HepG2 (cell line): ENCODE measurements at regions not wholly inside any gene's neighbourhood (a gene's known extent, or its start where the extent isn't known, plus 50 kb on each side); places are given as distances from the start of the nearest gene placed in this dataset.
A peak's percentile ranks its signal among the peaks of the same experiment; 100 is the strongest.

Experiments used
- ATAC-seq: fragments of 200-7000 bp; cut with Tn5 transposase; 3 replicates; pipeline ENCODE4 v1.9.1; 2020; ENCODE audit warnings: mild to moderate bottlenecking, moderate library complexity
- BruUV-seq: library from RNA; stranded (reverse); fragments of 400-500 nt; replicated peaks from 2 replicates; lab custom pipeline; 2021; lab: Mats Ljungman, UMichigan
- CTCF ChIA-PET: fragments of 300-600 bp; formaldehyde crosslinking; extraction: SDS; loops from one replicate; lab custom pipeline; 2021; ENCODE audit warnings: low total read pairs, inconsistent platforms, low intra/inter-chr PET ratio; lab: Yijun Ruan, JAX
- POLR2A ChIA-PET: fragments of 350-600 bp; sonication (Branson Sonifier 250); formaldehyde crosslinking; loops from one replicate; lab custom pipeline; 2020; ENCODE audit warnings: antibody characterized with exemption, inconsistent platforms; lab: Yijun Ruan, JAX
- DNase-seq: peaks from one replicate; pipeline ENCODE4 v3.0.0-alpha.2; 2015; ENCODE audit warnings: low spot score
- FAIRE-seq: peaks from 3 replicates; lab custom pipeline; 2011; peaks lifted over from hg19 to GRCh38; lab: Jason Lieb, UNC
- H2AFZ ChIP-seq: one replicate; pipeline ENCODE4 v1.6.1; 2011; ENCODE audit warnings: low read length, inconsistent platforms
- H3K27ac ChIP-seq: fragments of 300-600 bp; 3 replicates; pipeline ENCODE4 v1.8.0; 2011; ENCODE audit warnings: mixed run types, mild to moderate bottlenecking, mixed read lengths, low read length, inconsistent platforms; ENCODE audit not compliant: insufficient read depth; ENCODE audit errors: extremely low read length
- H3K27me3 ChIP-seq, 2 experiments: fragments of 200-600 bp in 1 of 2; 2 replicates in 1 of 2; 3 replicates in 1 of 2; pipeline versions ENCODE4 v1.6.0 to v1.8.0; 2011; ENCODE audit warnings: low read length in 2 of 2, mild to moderate bottlenecking in 2 of 2, moderate library complexity in 2 of 2, inconsistent platforms in 1 of 2; ENCODE audit not compliant: insufficient read depth in 2 of 2, control insufficient read depth in 1 of 2
- H3K36me3 ChIP-seq, 2 experiments: fragments of 200-600 bp in 1 of 2; replicated peaks in 1 of 2; 2 replicates in 1 of 2; 3 replicates in 1 of 2; pipeline versions ENCODE4 v1.5.1 to v1.8.0; 2011; ENCODE audit warnings: low read length in 2 of 2, inconsistent platforms in 1 of 2; ENCODE audit not compliant: insufficient read depth in 2 of 2, control insufficient read depth in 1 of 2
- H3K4me1 ChIP-seq: 2 replicates; pipeline ENCODE4 v1.5.1; 2012; ENCODE audit warnings: low read length, inconsistent platforms; ENCODE audit not compliant: insufficient read depth
- H3K4me2 ChIP-seq: 2 replicates; pipeline ENCODE4 v1.6.0; 2011; ENCODE audit warnings: low read depth, low read length, inconsistent platforms
- H3K4me3 ChIP-seq, 3 experiments: fragments of 200-600 bp in 1 of 3; sonication (generic), shearing (Covaris generic) in 1 of 3; replicated peaks in 1 of 3; 2 replicates each; pipeline ENCODE4 v1.5.1; 2011 to 2016; ENCODE audit warnings: low read length in 3 of 3, inconsistent platforms in 2 of 3, low read depth in 2 of 3, mild to moderate bottlenecking in 2 of 3, control low read depth in 1 of 3, mixed read lengths in 1 of 3; ENCODE audit not compliant: insufficient read depth in 1 of 3
- H3K79me2 ChIP-seq: one replicate; pipeline ENCODE4 v1.6.1; 2011; ENCODE audit warnings: low read length, inconsistent platforms; ENCODE audit not compliant: insufficient read depth
- H3K9ac ChIP-seq: 2 replicates; pipeline ENCODE4 v1.6.0; 2011; ENCODE audit warnings: mild to moderate bottlenecking, low read depth, low read length, inconsistent platforms; ENCODE audit not compliant: insufficient read depth
- H3K9me3 ChIP-seq: 2 replicates; pipeline ENCODE4 v1.5.1; 2012; ENCODE audit warnings: mild to moderate bottlenecking, low read length
- H4K20me1 ChIP-seq: 2 replicates; pipeline ENCODE4 v1.6.0; 2011; ENCODE audit warnings: inconsistent platforms, mild to moderate bottlenecking, low read length, moderate library complexity; ENCODE audit not compliant: insufficient read depth
- CEBPB ChIP-seq: IDR thresholded peaks from 2 replicates; pipeline ENCODE4 v1.6.1; 2011; ENCODE audit warnings: low read depth, low read length, improper control_type of control experiment, borderline replicate concordance
- GABPA ChIP-seq, 2 experiments: IDR thresholded peaks; 2 replicates each; pipeline ENCODE4 v1.6.1; 2011 to 2016; ENCODE audit warnings: low read depth in 2 of 2, low read length in 1 of 2, missing biosample characterization in 1 of 2, missing genetic modification characterization in 1 of 2
- ZNF550 ChIP-seq: sonication (generic); formaldehyde crosslinking; IDR thresholded peaks from 2 replicates; pipeline ENCODE4 v1.4.0; 2020; ENCODE audit warnings: mild to moderate bottlenecking, missing genetic modification reagents, borderline replicate concordance
- WGBS: methylation state at CpG from one replicate; pipeline ENCODE4 v1.1.6; 2017; ENCODE audit warnings: low lambda C conversion rate; 5-methylcytosine and 5-hydroxymethylcytosine counted together
- in situ Hi-C: cut with HindIII; loops from 2 replicates; pipeline ENCODE4 v1.10.0; 2017; ENCODE audit warnings: low pct_unique_long_range_greater_than_20kb; ENCODE audit not compliant: extremely low pct_ligation_motif_present
- intact Hi-C: fragments of 100-400 bp; cut with micrococcal nuclease; formaldehyde crosslinking; loops from one replicate; pipeline ENCODE4 v1.10.0; 2022; ENCODE audit not compliant: unreplicated experiment
- TF ChIP-seq, protein P1 (sequence below): fragments of 450-650 bp; IDR thresholded peaks from 2 replicates; pipeline ENCODE4 v1.6.1; 2017; ENCODE audit warnings: mild to moderate bottlenecking
- TF ChIP-seq, protein P2 (sequence below): IDR thresholded peaks from 2 replicates; pipeline ENCODE4 v1.6.1; 2012; ENCODE audit warnings: low read depth, low read length, improper control_type of control experiment
- TF ChIP-seq, protein P3 (sequence below): sonication (generic); formaldehyde crosslinking; IDR thresholded peaks from 2 replicates; pipeline ENCODE4 v1.5.0; 2020; ENCODE audit warnings: mild to moderate bottlenecking, missing genetic modification reagents, borderline replicate concordance
- TF ChIP-seq, protein P4 (sequence below): sonication (generic); formaldehyde crosslinking; IDR thresholded peaks from 2 replicates; pipeline ENCODE4 v1.8.1; 2023; ENCODE audit warnings: missing genetic modification reagents, mild to moderate bottlenecking, borderline replicate concordance
- TF ChIP-seq, protein P5 (sequence below): sonication (generic); formaldehyde crosslinking; IDR thresholded peaks from 2 replicates; pipeline ENCODE4 v1.4.0; 2020; ENCODE audit warnings: missing genetic modification reagents

DNA sequence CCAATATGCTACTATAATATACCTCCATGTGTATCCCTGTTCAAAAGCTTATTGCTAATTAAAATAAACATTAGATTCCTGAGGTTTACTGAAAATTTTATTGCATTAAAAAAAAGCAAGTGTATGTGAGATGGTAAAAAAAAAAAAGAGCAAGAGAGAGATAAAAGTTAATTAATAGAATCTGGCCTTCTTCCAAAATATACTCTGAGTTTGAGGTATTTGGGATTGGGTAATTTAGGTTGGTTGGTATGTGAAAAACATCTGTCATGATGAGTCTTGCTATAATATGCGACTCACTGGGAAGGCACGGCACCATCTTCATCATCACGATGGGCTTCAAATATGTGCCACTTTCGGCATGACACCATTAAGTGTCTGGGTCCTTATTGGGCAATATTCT lies 711.1 kb upstream of the SOX9 start:
- TF ChIP-seq CEBPB (0 out of 2 replicates have a peak, but pooled peaks have one; percentile 19), ZNF550 (CRISPR knock-in tag) (no peak)
- TF ChIP-seq, protein P1, sequence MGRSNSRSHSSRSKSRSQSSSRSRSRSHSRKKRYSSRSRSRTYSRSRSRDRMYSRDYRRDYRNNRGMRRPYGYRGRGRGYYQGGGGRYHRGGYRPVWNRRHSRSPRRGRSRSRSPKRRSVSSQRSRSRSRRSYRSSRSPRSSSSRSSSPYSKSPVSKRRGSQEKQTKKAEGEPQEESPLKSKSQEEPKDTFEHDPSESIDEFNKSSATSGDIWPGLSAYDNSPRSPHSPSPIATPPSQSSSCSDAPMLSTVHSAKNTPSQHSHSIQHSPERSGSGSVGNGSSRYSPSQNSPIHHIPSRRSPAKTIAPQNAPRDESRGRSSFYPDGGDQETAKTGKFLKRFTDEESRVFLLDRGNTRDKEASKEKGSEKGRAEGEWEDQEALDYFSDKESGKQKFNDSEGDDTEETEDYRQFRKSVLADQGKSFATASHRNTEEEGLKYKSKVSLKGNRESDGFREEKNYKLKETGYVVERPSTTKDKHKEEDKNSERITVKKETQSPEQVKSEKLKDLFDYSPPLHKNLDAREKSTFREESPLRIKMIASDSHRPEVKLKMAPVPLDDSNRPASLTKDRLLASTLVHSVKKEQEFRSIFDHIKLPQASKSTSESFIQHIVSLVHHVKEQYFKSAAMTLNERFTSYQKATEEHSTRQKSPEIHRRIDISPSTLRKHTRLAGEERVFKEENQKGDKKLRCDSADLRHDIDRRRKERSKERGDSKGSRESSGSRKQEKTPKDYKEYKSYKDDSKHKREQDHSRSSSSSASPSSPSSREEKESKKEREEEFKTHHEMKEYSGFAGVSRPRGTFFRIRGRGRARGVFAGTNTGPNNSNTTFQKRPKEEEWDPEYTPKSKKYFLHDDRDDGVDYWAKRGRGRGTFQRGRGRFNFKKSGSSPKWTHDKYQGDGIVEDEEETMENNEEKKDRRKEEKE: no peak
- TF ChIP-seq, all 625 proteins: peak for 1
- no peak for FAIRE-seq

DNA sequence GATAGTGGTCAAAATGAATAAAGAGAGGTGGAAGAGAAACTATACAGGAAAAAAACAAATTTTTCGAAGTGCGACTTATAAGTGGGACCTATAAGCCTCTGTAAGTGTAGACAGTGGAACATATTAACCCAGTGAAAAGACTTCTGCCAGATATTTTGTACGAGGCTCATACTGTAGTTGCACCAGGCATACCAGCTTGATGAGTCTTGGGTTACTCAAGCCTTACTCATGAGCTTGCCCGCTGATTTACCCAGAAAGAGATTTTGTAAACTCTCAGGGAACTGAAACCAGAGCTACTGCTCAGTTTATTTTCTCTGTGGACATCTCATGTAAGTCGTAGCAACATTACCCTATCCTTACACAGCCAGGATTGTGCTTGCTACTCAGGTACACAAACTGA lies 708.0 kb upstream of the SOX9 start:
- Histone ChIP-seq H3K9me3 (peaks cover 11% of the 10 kb centered on the region; the same call in 1 of the 2 replicates), H3K4me3 (no peak overlapping the region), H3K36me3 (no peaks in the 10 kb centered on the region), H3K4me1 (no peaks in the 10 kb centered on the region), H4K20me1 (no peaks in the 10 kb centered on the region), H3K27me3 (no peaks in the 10 kb centered on the region), H3K27ac (no peak overlapping the region), H2AFZ (no peak overlapping the region), H3K4me2 (no peak overlapping the region), H3K9ac (no peak overlapping the region), H3K79me2 (no peaks in the 10 kb centered on the region)
- no peak for FAIRE-seq
- CTCF ChIA-PET: no interaction called here
- ATAC-seq: no peak
- POLR2A ChIA-PET: no interaction called here
- in situ Hi-C loops: no loop called here
- no TSS peak for BruUV-seq
- DNase-seq: no peak
- WGBS: 0% methylated on average over 5 of the region's 5 CpGs
- intact Hi-C loops: no loop called here
- TF ChIP-seq, protein P2, sequence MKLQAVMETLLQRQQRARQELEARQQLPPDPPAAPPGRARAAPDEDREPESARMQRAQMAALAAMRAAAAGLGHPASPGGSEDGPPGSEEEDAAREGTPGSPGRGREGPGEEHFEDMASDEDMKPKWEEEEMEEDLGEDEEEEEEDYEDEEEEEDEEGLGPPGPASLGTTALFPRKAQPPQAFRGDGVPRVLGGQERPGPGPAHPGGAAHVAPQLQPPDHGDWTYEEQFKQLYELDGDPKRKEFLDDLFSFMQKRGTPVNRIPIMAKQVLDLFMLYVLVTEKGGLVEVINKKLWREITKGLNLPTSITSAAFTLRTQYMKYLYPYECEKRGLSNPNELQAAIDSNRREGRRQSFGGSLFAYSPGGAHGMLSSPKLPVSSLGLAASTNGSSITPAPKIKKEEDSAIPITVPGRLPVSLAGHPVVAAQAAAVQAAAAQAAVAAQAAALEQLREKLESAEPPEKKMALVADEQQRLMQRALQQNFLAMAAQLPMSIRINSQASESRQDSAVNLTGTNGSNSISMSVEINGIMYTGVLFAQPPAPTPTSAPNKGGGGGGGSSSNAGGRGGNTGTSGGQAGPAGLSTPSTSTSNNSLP: no peak
- TF ChIP-seq, protein P3, sequence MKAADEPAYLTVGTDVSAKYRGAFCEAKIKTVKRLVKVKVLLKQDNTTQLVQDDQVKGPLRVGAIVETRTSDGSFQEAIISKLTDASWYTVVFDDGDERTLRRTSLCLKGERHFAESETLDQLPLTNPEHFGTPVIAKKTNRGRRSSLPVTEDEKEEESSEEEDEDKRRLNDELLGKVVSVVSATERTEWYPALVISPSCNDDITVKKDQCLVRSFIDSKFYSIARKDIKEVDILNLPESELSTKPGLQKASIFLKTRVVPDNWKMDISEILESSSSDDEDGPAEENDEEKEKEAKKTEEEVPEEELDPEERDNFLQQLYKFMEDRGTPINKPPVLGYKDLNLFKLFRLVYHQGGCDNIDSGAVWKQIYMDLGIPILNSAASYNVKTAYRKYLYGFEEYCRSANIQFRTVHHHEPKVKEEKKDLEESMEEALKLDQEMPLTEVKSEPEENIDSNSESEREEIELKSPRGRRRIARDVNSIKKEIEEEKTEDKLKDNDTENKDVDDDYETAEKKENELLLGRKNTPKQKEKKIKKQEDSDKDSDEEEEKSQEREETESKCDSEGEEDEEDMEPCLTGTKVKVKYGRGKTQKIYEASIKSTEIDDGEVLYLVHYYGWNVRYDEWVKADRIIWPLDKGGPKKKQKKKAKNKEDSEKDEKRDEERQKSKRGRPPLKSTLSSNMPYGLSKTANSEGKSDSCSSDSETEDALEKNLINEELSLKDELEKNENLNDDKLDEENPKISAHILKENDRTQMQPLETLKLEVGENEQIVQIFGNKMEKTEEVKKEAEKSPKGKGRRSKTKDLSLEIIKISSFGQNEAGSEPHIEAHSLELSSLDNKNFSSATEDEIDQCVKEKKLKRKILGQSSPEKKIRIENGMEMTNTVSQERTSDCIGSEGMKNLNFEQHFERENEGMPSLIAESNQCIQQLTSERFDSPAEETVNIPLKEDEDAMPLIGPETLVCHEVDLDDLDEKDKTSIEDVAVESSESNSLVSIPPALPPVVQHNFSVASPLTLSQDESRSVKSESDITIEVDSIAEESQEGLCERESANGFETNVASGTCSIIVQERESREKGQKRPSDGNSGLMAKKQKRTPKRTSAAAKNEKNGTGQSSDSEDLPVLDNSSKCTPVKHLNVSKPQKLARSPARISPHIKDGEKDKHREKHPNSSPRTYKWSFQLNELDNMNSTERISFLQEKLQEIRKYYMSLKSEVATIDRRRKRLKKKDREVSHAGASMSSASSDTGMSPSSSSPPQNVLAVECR (CRISPR knock-in tag): no peak
- TF ChIP-seq GABPA (IDR thresholded peaks at IDR 0.05; ENCODE audit: low read depth, low read length) (no peak), GABPA (CRISPR knock-in tag; IDR thresholded peaks at IDR 0.05; ENCODE audit: low read depth) (no peak)
- TF ChIP-seq, protein P4, sequence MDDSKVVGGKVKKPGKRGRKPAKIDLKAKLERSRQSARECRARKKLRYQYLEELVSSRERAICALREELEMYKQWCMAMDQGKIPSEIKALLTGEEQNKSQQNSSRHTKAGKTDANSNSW (CRISPR knock-in tag): no peak
- TF ChIP-seq, protein P5, sequence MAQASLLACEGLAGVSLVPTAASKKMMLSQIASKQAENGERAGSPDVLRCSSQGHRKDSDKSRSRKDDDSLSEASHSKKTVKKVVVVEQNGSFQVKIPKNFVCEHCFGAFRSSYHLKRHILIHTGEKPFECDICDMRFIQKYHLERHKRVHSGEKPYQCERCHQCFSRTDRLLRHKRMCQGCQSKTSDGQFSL (CRISPR knock-in tag): no peak

More for the DNA sequence above, 711.1 kb upstream of the SOX9 start:
- no peaks in the 10 kb centered on the region for H4K20me1 ChIP-seq
- no peak overlapping the region for H3K9ac ChIP-seq
- POLR2A ChIA-PET: no interaction called here
- H2AFZ ChIP-seq: no peak overlapping the region
- CTCF ChIA-PET: no interaction called here
- H3K4me3 ChIP-seq: no peak overlapping the region
- no TSS peak for BruUV-seq
- intact Hi-C loops: no loop called here
- no peaks in the 10 kb centered on the region for H3K36me3 ChIP-seq
- DNase-seq (no peak), ATAC-seq (no peak)
- peaks cover 18% of the 10 kb centered on the region; the same call in 1 of the 2 replicates for H3K9me3 ChIP-seq
- no peak overlapping the region for H3K4me2 ChIP-seq
- in situ Hi-C loops: no loop called here
- no peaks in the 10 kb centered on the region for H3K4me1 ChIP-seq
- H3K27me3 ChIP-seq: no peaks in the 10 kb centered on the region
- H3K27ac ChIP-seq: no peak overlapping the region
- H3K79me2 ChIP-seq: no peaks in the 10 kb centered on the region
- WGBS: 46% methylated on average over 4 of the region's 4 CpGs
